Uterus (tissue), 2 donors: ENCODE measurements at regions not wholly inside any gene's neighbourhood (a gene's known extent, or its start where the extent isn't known, plus 50 kb on each side); places are given as distances from the start of the nearest gene placed in this dataset.

Source experiments
- CTCF ChIP-seq, 4 experiments: fragments of 200-600 bp in 2 of 4; fragments of 450-650 bp in 2 of 4; sonication (generic) in 2 of 4; IDR thresholded peaks; one replicate each; pipeline ENCODE4 v1.5.1; 2016 to 2019; ENCODE audit warnings: antibody characterized with exemption in 4 of 4, mild to moderate bottlenecking in 2 of 4, moderate library complexity in 1 of 4
- POLR2A ChIP-seq, 2 donors: fragments of 450-650 bp; IDR thresholded peaks; one replicate each; pipeline ENCODE4 v1.6.1; 2016; ENCODE audit warnings: antibody characterized with exemption in 2 of 2, mild to moderate bottlenecking in 1 of 2, moderate library complexity in 1 of 2

- no peak for TF ChIP-seq CTCF (IDR thresholded peaks at IDR 0.05)
- TF ChIP-seq POLR2A (IDR thresholded peaks at IDR 0.05) = no peak
Observed at GRCh38 chr1:232507571-232507970, 122.4 kb downstream of the SIPA1L2 start.
